DMS 273 (cell line): ENCODE measurements at regions not wholly inside any gene's neighbourhood (a gene's known extent, or its start where the extent isn't known, plus 50 kb on each side); places are given as distances from the start of the nearest gene placed in this dataset.
A peak's percentile ranks its signal among the peaks of the same experiment; 100 is the strongest.

Experiments
- DNase-seq: peaks from one replicate; lab custom pipeline; 2025; ENCODE audit not compliant: unreplicated experiment; lab: John Stamatoyannopoulos, UW

DNA sequence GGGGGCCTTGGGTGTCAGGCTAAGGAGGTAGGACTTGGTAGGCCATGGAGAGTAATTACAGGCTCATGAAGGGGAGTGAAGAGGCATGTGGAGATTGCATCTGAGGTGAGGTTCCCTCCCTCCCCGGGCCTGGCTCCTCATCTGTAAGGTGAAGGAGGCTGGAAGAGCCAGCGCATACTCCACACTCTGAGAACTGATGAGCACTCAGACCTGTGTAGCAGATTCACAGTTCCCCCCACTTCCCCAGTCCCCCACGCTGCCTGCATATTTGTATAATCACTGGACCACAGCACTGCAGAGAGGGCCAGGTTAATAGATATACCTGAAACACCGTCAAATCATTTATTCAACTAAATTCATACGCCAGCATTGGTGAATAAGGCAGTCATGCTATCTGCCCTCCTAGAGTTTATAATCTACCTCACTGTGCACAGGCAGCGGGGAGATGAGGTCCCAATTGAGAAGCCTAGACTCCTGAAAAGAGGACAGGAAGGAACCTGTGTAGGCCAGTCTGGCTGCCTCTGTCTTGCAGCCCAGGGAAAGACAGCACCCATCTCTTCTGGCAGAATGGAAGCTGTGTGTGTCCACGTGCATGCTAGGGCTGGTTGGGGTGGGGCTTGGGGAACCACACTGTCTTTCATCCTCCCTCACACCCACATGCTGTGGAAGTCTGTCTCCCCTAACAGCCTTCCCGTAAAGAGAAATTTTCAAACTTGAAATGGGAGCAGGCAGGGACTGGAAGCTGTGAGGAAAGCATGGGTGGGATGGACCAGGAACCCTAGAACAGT, 110.6 kb upstream of the ATP1A1 start:
- no peak for DNase-seq

DNA sequence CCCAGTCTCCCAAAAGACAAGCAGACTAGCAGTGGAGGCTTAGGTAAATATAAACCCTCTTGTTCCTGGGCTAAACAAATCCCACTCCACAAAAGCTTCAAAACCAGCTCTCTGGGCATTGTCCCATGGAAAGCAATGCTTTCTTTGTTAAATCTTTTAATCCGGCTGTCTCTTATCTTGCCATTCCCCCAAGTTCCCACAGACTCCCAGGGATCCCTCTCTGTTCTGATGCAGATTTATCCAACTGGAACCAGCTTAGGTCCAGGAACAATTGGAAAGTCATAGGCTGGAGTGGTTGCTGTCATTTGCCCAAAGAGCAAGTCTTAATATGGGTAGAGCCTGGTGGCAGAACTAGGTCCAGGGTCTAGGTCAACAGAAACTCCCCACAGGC, 110.1 kb upstream of the ATP1A1 start:
- no peak for DNase-seq

DNA sequence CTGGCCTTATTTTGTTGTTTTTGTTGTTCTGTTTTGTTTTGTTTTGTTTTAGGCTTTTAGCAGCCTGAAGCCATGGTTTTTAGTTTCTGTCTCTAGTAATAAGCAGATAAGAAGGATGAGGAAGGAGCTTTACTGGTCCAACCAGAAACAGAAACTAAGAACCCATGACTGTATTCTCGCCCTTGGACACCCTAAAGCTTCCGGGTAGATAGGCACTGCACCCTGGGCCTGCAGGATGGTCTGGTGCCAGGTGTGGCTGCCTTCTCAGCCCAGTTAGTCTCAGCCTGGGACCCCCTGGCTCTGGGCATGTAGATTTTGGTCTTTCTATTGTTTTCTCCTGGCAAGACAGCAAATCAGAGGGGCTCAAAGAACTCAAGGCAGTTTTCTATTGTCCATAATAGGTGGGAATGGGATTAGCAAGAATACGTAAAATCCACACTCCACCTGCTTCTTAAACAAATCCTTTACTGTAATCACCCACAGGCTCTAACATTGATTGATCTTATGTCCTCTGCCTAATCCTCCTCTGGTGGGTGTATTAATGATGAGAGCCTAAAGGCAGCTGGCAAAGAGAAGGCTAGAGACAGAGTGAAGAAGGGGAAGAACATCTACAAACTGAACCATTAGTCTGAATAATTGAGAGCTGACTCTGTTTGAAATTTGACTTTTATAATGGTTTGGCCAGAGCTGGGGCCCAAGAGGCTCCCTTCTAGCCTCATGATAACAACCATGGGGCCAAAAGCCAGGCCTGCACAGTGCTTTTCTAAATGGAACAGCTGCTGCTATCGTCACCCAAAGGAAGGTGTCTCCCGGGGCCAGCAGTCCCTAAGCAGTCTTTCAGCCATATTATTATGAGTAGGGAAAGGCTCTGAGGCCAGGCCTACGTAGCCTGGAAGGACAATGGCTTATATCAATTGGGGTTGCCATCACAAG, 106.8 kb upstream of the ATP1A1 start:
- DNase-seq, result no peak

DNA sequence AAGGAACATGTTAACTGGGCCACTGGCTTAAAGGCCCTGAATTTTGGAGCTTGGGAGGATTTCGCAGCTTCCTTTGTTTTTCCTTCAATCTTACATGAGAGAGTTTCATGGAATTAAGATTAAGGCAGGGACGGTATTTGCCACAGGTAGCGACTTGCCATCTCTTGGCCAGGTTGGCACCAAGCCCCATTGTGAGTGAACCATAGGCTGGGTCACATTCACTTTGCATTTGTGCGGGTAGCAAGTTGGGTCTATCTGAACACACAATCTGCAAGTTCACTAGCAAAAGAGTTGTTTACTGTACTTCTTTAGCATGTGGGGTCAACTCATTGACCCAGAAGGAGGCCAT, 106.2 kb upstream of the ATP1A1 start:
- DNase-seq, result no peak

- peak; percentile 95 for DNase-seq
Measured at GRCh38 chr1:116268211-116268610, 104.8 kb upstream of the ATP1A1 start.

- DNase-seq, result peak; percentile 38
Measured at GRCh38 chr1:116270316-116271057, 102.6 kb upstream of the ATP1A1 start.

DNA sequence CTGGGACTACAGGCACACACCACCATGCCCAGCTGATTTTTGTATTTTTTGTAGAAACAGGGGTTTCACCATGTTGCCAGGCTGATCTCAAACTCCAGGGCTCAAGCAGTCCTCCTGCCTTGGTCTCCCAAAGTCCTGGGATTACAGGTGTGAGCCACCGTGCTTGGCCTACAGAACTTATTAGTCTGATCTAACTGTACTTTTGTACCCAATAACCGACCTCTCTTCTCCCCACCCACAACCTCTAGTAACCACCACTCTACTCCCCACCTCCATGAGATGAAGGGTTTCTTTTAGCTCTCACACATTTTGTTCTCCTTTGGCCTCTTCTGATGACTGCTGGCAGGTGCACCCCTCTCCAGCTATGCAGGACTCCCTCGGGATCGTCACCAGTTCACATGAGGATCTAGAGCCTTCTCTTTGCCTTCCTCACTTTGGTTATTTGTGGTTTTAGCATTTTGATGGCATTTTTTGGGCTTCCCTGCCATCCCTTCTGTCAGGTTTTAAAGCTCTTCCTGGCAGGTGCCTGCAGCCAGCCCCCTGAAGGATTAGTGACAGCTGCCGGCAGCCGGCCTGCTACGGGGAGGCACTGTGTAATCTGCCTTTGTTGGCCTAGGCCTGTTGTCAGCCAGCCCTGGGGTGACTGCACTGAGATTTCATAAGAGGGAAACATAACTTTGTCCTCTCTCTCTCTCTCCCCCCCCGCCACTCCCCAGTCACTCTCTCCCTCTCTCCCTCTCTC, 99.8 kb upstream of the ATP1A1 start:
- peak; percentile 74 for DNase-seq

GRCh38 chr1:116276532-116276931, 96.5 kb upstream of the ATP1A1 start:
- no peak for DNase-seq

GRCh38 chr1:116277840-116278540, 95.1 kb upstream of the ATP1A1 start:
- no peak for DNase-seq

GRCh38 chr1:116278541-116278866, 94.5 kb upstream of the ATP1A1 start:
- DNase-seq, result no peak

DNA sequence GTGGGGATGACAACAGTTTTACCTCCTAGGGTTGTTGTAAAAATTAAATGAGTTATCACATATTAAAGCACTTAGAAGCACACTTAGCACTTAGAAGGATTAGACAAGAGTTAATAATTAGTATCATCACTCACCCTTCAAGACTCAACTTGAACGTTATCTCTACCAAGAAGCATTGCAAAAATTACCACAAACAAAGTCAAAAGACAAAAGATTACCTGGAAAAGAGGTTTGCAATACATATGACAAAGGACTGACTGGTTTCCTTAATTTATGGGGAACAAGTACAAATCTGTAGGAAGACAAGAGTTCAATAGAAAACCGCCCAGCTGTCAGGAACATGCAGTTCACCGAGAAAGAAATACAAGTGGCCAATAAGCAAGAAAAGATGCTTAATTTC, 93.3 kb upstream of the ATP1A1 start:
- DNase-seq, result no peak

DNA sequence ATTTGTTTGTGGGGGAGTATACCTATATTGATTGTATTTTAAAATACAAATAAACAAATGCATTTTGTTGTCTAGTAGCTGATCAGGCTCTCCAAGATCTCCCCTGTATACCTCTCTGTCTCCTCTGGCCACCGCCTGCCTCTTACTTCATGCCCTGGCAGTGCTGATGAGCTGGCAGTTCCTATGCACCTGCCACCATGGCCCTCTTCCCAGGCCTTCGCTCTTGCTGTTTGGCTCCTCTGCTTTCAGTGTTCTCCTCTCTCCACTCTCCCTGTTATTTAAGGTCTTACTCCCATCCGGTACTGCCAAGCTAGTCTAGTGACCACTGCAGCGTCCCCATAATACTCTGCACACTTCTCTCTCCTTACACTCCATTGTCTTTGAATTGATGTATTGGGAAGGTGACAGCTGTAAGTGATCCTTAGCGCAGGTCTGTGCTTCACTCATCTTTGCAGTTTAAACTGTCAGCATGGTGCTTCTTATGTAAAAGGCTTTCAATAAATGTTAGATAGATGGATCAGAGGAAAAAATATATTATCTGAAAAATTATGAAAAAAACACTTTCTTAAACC, 88.1 kb upstream of the ATP1A1 start:
- no peak for DNase-seq

- peak; percentile 67 for DNase-seq
Measured at GRCh38 chr1:116286541-116286971, 86.5 kb upstream of the ATP1A1 start.

DNA sequence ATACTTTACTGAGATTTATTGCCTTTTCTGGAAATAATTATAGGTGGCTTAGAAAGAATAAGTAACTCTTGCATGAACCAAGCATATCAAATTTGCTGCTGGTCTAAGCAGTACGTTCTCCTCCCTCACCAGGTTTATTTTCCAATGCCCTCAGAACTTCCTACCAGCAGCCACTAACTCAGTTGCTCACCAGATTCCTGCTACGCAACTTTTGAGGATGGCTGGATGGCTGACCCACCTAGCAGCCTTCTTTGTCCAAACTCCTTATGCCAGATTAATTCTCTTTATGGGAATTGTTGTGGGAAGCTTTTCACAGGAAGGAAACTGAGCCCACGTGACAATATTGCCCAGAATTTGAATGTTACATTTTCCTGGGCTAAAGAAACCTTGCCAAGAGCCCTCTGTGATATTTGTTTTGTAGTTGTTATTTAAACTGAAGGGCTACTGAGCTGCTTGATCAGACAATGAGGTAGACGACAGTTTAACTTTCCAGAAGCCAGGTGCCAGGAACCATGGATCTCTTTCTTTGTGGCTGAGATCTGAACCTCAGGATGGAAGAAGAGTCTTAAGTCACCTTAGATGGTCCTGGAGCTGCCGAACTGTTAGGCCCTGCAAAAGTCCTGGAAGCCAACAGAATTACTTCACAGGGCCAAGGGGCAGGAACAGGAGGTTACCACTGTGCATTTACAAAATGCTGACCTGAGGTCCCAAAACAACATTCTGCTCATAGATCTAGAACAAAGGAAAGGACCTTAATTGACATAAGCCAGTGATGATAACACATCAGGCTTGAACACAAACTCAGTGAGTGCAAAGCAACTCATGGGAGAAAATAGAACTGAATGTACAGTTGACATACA, 85.5 kb upstream of the ATP1A1 start:
- DNase-seq, result no peak

DNA sequence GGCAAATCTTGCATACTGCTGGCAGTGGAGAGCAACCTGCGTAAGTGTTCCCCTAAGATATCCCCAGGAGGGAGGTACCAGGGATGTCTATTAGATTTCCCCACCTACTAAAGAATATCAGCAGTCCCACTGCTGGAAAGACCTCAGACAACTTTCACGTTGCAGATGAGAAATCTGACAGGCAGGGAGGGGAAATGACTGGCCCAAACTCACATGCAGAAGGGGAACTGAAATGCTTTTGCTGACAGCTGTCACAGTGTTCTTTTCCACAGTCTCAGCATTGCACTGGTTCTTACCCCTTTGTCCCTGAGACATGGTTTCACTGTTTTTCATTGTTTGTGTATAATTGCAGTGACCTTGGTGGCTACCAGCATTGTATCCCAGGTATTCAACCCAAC, 84.8 kb upstream of the ATP1A1 start:
- no peak for DNase-seq

GRCh38 chr1:116289193-116289592, 83.9 kb upstream of the ATP1A1 start:
- DNase-seq, result no peak

DNA sequence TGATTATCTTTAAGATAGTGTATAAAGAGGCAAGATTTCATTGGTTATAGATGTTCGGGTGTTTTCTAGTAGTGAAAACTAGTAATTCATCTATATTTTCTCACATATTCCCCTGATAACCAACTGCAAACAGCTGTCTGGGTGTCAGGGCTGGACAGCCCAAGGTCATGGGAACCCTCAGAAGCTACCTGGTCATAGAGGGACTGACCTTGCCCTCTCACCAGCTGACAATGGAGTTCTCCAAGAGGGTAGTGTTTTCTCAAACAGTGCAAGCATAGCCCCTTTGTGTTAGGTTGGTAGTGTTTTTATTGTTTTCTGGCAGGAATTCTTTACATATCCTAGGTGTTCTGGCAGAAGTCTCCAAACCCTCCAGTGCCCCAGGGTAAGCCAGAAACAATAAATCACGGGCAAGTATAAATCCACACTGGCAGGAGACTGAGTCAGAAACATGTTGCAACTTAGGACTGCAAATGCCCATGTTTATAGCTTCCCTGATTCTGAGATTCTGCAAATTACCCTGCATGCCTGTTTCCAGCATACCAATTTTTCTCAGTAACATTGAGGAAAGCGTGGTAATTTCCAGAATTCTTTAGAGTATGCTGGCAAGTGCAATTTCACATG, 82.8 kb upstream of the ATP1A1 start:
- DNase-seq, result no peak

DNA sequence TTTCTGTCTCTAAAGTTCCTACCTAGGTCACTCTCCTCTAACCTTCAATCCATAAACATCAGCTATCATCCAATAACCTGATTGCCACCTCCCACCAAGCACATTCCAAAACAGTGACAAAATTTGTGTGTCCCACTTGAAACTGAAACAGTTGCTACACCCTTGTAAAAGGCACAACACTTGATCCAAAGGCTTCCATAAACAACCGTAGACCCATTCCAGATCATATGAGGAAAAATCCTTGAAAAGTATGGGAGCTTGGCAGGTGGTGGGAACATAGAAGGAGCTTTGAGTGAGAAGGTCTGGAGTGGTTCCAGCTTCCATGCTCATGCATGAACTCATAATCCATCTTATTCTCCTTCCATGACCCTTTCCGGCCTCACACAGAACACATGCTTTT, 82.0 kb upstream of the ATP1A1 start:
- no peak for DNase-seq
